ENCODE measurements at regions not wholly inside any gene's neighbourhood (a gene's known extent, or its start where the extent isn't known, plus 50 kb on each side); places are given as distances from the start of the nearest gene placed in this dataset.

DNA sequence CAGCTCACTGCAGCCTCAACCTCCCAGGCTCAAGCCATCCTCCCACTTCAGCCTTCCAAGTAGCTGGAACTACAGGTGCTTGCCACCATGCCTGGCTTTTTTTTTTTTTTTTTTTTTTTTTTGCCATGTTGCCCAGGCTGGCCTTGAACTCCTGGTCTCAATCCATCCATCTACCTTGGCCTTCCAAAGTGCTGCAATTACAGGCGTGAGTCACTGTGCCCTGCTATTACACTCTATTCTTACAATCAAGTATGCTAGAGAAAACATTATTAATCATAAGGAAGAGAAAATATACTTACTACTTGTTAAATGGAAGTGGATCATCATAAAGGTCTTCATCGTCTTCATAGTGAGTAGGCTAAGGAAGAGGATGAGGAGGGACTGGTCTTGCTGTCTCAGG is 93.3 kb upstream of the DOCK9 start:
- Histone ChIP-seq H4K20me1 (ENCODE audit: control insufficient read depth, insufficient read depth, insufficient read length) (no peaks in the 10 kb centered on the region), H3K56ac (ENCODE audit: insufficient read length, low read depth, low read length) (no peak overlapping the region), H3K27me3 (ENCODE audit: insufficient read depth, low read length) (no peaks in the 10 kb centered on the region), H4K8ac (replicated peaks; ENCODE audit: insufficient read length, low read depth, low read length) (no peak overlapping the region), H2AK5ac (ENCODE audit: insufficient read length, low read length) (no peak overlapping the region), H2BK15ac (ENCODE audit: low read depth, low read length) (no peak overlapping the region), H3K4me1 (ENCODE audit: insufficient read depth, low read length) (no peaks in the 10 kb centered on the region; the same call in 1 of the 2 replicates), H3K4me2 (ENCODE audit: insufficient read depth, insufficient read length, low read length) (no peak overlapping the region), H3K14ac (ENCODE audit: insufficient read depth, low read length) (no peak overlapping the region), H4K91ac (ENCODE audit: insufficient read length, low read depth, low read length) (no peak overlapping the region), H2BK12ac (ENCODE audit: insufficient read length, low read depth, low read length) (no peak overlapping the region), H3K23me2 (ENCODE audit: insufficient read length, low read depth, low read length, poor library complexity, severe bottlenecking) (no peaks in the 10 kb centered on the region), H3K79me2 (ENCODE audit: insufficient read depth, low read length) (no peaks in the 10 kb centered on the region), H2BK120ac (ENCODE audit: low read depth, low read length, poor library complexity, severe bottlenecking) (no peak overlapping the region), H3K9me3 (ENCODE audit: control insufficient read depth, low read depth, low read length) (no peaks in the 10 kb centered on the region), H3K9ac (ENCODE audit: extremely low read depth, insufficient read length, low read length) (no peak overlapping the region), H3T11ph (ENCODE audit: low read length) (no peak overlapping the region), H3K27ac (ENCODE audit: insufficient read length, low read depth, low read length) (no peak overlapping the region), H4K5ac (ENCODE audit: insufficient read length, low read depth, low read length) (no peak overlapping the region), H2AFZ (ENCODE audit: low read length) (no peak overlapping the region), H3K18ac (ENCODE audit: insufficient read length, low read depth, low read length) (no peak overlapping the region), H2BK20ac (ENCODE audit: low read depth, low read length, poor library complexity, severe bottlenecking) (no peak overlapping the region), H3K23ac (ENCODE audit: insufficient read length, low read depth, low read length) (no peak overlapping the region), H3K4ac (ENCODE audit: low read depth, low read length) (no peak overlapping the region), H3K79me1 (ENCODE audit: insufficient read depth, low read depth, low read length, poor library complexity, severe bottlenecking) (no peaks in the 10 kb centered on the region), H2BK5ac (ENCODE audit: insufficient read length, low read length) (no peak overlapping the region)
- TF ChIP-seq, protein P1, sequence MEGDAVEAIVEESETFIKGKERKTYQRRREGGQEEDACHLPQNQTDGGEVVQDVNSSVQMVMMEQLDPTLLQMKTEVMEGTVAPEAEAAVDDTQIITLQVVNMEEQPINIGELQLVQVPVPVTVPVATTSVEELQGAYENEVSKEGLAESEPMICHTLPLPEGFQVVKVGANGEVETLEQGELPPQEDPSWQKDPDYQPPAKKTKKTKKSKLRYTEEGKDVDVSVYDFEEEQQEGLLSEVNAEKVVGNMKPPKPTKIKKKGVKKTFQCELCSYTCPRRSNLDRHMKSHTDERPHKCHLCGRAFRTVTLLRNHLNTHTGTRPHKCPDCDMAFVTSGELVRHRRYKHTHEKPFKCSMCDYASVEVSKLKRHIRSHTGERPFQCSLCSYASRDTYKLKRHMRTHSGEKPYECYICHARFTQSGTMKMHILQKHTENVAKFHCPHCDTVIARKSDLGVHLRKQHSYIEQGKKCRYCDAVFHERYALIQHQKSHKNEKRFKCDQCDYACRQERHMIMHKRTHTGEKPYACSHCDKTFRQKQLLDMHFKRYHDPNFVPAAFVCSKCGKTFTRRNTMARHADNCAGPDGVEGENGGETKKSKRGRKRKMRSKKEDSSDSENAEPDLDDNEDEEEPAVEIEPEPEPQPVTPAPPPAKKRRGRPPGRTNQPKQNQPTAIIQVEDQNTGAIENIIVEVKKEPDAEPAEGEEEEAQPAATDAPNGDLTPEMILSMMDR (conservative IDR thresholded peaks at IDR 0.05): no peak
- no CpG with 5 or more reads among the region's 2 CpGs for WGBS (ENCODE audit: extremely low coverage, insufficient read length, low lambda C conversion rate)
- Mint-ChIP-seq H3K36me3 (ENCODE audit: insufficient read depth in 1 of 3, low read depth in 3 of 3) (peaks cover 0 to 4% (median 0%) of the 10 kb centered on the region in 3 experiments; a peak in 1 of 7 replicates), H3K4me1 (peaks cover 5 to 10% of the 10 kb centered on the region in 2 experiments), H3K27me3 (ENCODE audit: low read depth) (no peaks in the 10 kb centered on the region; the same call in 1 of the 2 replicates), H3K4me3 (no peak overlapping the region), H3K27ac (no peak overlapping the region), H3K9me3 (no peaks in the 10 kb centered on the region)
- no peak for DNase-seq
